Spleen (tissue), 11 donors: ENCODE measurements at regions not wholly inside any gene's neighbourhood (a gene's known extent, or its start where the extent isn't known, plus 50 kb on each side); places are given as distances from the start of the nearest gene placed in this dataset.

Experiments used
- DNase-seq: peaks from one replicate; pipeline ENCODE4 v3.0.0-alpha.2; 2020
- H3K27ac ChIP-seq, 8 donors: fragments of 200-600 bp; sonication (generic) in 7 of 8; 1 replicate in 4 of 8; 2 replicates in 4 of 8; pipeline versions ENCODE4 v1.5.0 to v1.8.0; 2016 to 2021; ENCODE audit warnings: inconsistent platforms in 4 of 8, mild to moderate bottlenecking in 4 of 8, moderate library complexity in 1 of 8
- H3K27me3 ChIP-seq, 7 donors: fragments of 200-600 bp; sonication (generic) in 6 of 7; replicated peaks in 1 of 7; 1 replicate in 4 of 7; 2 replicates in 3 of 7; pipeline versions ENCODE4 v1.5.0 to v1.8.0; 2016 to 2021; ENCODE audit warnings: inconsistent platforms in 3 of 7, mild to moderate bottlenecking in 1 of 7
- H3K36me3 ChIP-seq, 6 donors: fragments of 200-600 bp; sonication (generic) in 5 of 6; 1 replicate in 4 of 6; 2 replicates in 2 of 6; pipeline versions ENCODE4 v1.5.0 to v1.8.0; 2016 to 2021; ENCODE audit warnings: inconsistent platforms in 2 of 6
- H3K4me1 ChIP-seq, 6 donors: fragments of 200-600 bp; sonication (generic) in 5 of 6; 1 replicate in 3 of 6; 2 replicates in 3 of 6; pipeline versions ENCODE4 v1.5.0 to v1.8.0; 2016 to 2021; ENCODE audit warnings: inconsistent platforms in 3 of 6
- H3K4me3 ChIP-seq, 8 donors: fragments of 200-600 bp; sonication (generic) in 7 of 8; 1 replicate in 4 of 8; 2 replicates in 4 of 8; pipeline versions ENCODE4 v1.5.0 to v1.8.0; 2016 to 2021; ENCODE audit warnings: inconsistent platforms in 4 of 8, mild to moderate bottlenecking in 4 of 8, moderate library complexity in 2 of 8
- H3K9me3 ChIP-seq, 8 donors: fragments of 200-600 bp; sonication (generic) in 7 of 8; 1 replicate in 4 of 8; 2 replicates in 4 of 8; pipeline versions ENCODE4 v1.5.0 to v1.8.0; 2016 to 2021; ENCODE audit warnings: inconsistent platforms in 4 of 8
- POLR2A ChIP-seq, 3 donors: fragments of 450-650 bp; IDR thresholded peaks; one replicate each; pipeline ENCODE4 v1.5.1; 2017; ENCODE audit warnings: antibody characterized with exemption in 3 of 3, mild to moderate bottlenecking in 1 of 3
- POLR2AphosphoS5 ChIP-seq, 3 donors: sonication (generic); formaldehyde crosslinking; IDR thresholded peaks; one replicate each; pipeline ENCODE4 v1.5.1; 2017; ENCODE audit warnings: antibody characterized with exemption in 3 of 3
- WGBS, 5 donors: extraction: QIAGEN DNeasy Blood & Tissue Kit in 3 of 5; methylation state at CpG; one replicate each; pipeline versions ENCODE4 v1.1.5 to v1.1.7; 2013 to 2018; 5-methylcytosine and 5-hydroxymethylcytosine counted together
- intact Hi-C: fragments of 100-400 bp; cut with DNase I; formaldehyde crosslinking; loops from one replicate; pipeline ENCODE4 v1.15.0; 2023; ENCODE audit warnings: low total_unique reads
- TF ChIP-seq, protein P1 (sequence below), 11 experiments: fragments of 200-600 bp in 7 of 11; fragments of 450-650 bp in 4 of 11; sonication (generic) in 4 of 11; IDR thresholded peaks in 8 of 11; conservative IDR thresholded peaks in 3 of 11; 1 replicate in 7 of 11; 2 replicates in 4 of 11; pipeline versions ENCODE4 v1.4.0 to v1.8.0; 2016 to 2021; ENCODE audit warnings: antibody characterized with exemption in 11 of 11, inconsistent platforms in 4 of 11, mild to moderate bottlenecking in 1 of 11
- donor health status: healthy with polysubstance abuse.
- donor health status: DM: no; HTN: no; CAD: no; lungs with moderate emphysema.
- donor health status: DM: no; HTN: no; CAD: no.
- donor health status: Bipolar disorder and iron deficiency.
- donor health status: healthy.
- donor health status: DM: no; HTN: no; CAD: no.
- donor health status: DM: yes; HTN: yes; CAD: no.

- Histone ChIP-seq H3K27ac (no peak overlapping the region), H3K4me3 (no peak overlapping the region), H3K9me3 (no peaks in the 10 kb centered on the region), H3K27me3 (no peaks in the 10 kb centered on the region), H3K4me1 (no peaks in the 10 kb centered on the region), H3K36me3 (no peaks in the 10 kb centered on the region)
- intact Hi-C loops, result no loop called here
- no peak for DNase-seq
- TF ChIP-seq POLR2A (IDR thresholded peaks at IDR 0.05), result no peak
- TF ChIP-seq POLR2AphosphoS5 (IDR thresholded peaks at IDR 0.05), result no peak
- WGBS, 5 donors, result 86 to 94% (median 88%) methylated on average over 2 of the region's 2 CpGs
Measured at GRCh38 chr3:168973897-168974296, 689.6 kb downstream of the MECOM start.

GRCh38 chr3:168973206-168973605, 690.3 kb downstream of the MECOM start:
- 45 to 80% (median 66%) methylated on average over 1 of the region's 1 CpG for WGBS, 5 donors
- no peaks in the 10 kb centered on the region for H3K27me3 ChIP-seq
- no peak overlapping the region for H3K4me3 ChIP-seq
- no peak for TF ChIP-seq POLR2AphosphoS5 (IDR thresholded peaks at IDR 0.05)
- TF ChIP-seq POLR2A (IDR thresholded peaks at IDR 0.05), result no peak
- TF ChIP-seq, protein P1, sequence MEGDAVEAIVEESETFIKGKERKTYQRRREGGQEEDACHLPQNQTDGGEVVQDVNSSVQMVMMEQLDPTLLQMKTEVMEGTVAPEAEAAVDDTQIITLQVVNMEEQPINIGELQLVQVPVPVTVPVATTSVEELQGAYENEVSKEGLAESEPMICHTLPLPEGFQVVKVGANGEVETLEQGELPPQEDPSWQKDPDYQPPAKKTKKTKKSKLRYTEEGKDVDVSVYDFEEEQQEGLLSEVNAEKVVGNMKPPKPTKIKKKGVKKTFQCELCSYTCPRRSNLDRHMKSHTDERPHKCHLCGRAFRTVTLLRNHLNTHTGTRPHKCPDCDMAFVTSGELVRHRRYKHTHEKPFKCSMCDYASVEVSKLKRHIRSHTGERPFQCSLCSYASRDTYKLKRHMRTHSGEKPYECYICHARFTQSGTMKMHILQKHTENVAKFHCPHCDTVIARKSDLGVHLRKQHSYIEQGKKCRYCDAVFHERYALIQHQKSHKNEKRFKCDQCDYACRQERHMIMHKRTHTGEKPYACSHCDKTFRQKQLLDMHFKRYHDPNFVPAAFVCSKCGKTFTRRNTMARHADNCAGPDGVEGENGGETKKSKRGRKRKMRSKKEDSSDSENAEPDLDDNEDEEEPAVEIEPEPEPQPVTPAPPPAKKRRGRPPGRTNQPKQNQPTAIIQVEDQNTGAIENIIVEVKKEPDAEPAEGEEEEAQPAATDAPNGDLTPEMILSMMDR (IDR thresholded peaks at IDR 0.05 in 8 of 11, conservative IDR thresholded peaks at IDR 0.05 in 3 of 11), result no peak
- H3K9me3 ChIP-seq, result no peaks in the 10 kb centered on the region
- intact Hi-C loops, result no loop called here
- no peaks in the 10 kb centered on the region for H3K36me3 ChIP-seq
- no peaks in the 10 kb centered on the region for H3K4me1 ChIP-seq
- DNase-seq, result no peak
- no peak overlapping the region for H3K27ac ChIP-seq

DNA sequence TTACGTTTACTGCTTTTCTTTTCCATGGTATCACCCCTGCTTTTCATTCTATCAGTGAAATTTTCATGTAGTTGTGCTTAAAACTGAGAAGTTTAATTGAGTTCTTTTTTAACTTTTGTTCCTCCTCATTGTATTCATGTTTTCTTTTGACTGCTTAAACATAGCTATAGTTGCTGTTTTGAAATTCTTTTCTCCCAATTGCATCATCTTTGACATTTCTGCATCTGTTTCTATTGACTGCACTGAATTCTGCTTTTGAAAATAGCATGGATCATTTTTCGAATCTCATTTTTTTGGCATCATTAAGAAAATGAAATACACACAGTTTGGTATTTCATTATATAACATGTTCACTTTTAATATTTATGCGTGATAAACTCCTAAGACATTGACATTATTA, 694.9 kb downstream of the MECOM start:
- intact Hi-C loops, result no loop called here
- DNase-seq, result no peak
- WGBS, 5 donors, result 82 to 90% (median 86%) methylated on average over 3 of the region's 3 CpGs
- Histone ChIP-seq H3K4me1 (no peaks in the 10 kb centered on the region), H3K27me3 (no peaks in the 10 kb centered on the region), H3K9me3 (no peaks in the 10 kb centered on the region), H3K27ac (no peak overlapping the region), H3K4me3 (no peak overlapping the region), H3K36me3 (no peaks in the 10 kb centered on the region)
- TF ChIP-seq, protein P1 (IDR thresholded peaks at IDR 0.05 in 8 of 11, conservative IDR thresholded peaks at IDR 0.05 in 3 of 11), result no peak
- no peak for TF ChIP-seq POLR2A (IDR thresholded peaks at IDR 0.05)
- no peak for TF ChIP-seq POLR2AphosphoS5 (IDR thresholded peaks at IDR 0.05)

GRCh38 chr3:168964736-168965135, 698.8 kb downstream of the MECOM start:
- DNase-seq, result no peak
- Histone ChIP-seq H3K27ac (no peak overlapping the region), H3K4me3 (no peak overlapping the region), H3K4me1 (no peaks in the 10 kb centered on the region), H3K9me3 (no peaks in the 10 kb centered on the region), H3K36me3 (no peaks in the 10 kb centered on the region), H3K27me3 (no peaks in the 10 kb centered on the region)
- WGBS, 5 donors, result 86 to 97% (median 91%) methylated on average over 9 of the region's 9 CpGs
- intact Hi-C loops, result no loop called here
- TF ChIP-seq POLR2A (IDR thresholded peaks at IDR 0.05) (no peak), POLR2AphosphoS5 (IDR thresholded peaks at IDR 0.05) (no peak)
- TF ChIP-seq, protein P1 (IDR thresholded peaks at IDR 0.05 in 8 of 11, conservative IDR thresholded peaks at IDR 0.05 in 3 of 11), result no peak

GRCh38 chr3:168961271-168961670, 702.2 kb downstream of the MECOM start:
- intact Hi-C loops, result no loop called here
- Histone ChIP-seq H3K4me1 (no peaks in the 10 kb centered on the region), H3K27ac (no peak overlapping the region), H3K4me3 (no peak overlapping the region), H3K27me3 (no peaks in the 10 kb centered on the region), H3K9me3 (no peaks in the 10 kb centered on the region), H3K36me3 (no peaks in the 10 kb centered on the region)
- DNase-seq, result no peak
- TF ChIP-seq POLR2A (IDR thresholded peaks at IDR 0.05), result no peak
- TF ChIP-seq, protein P1 (IDR thresholded peaks at IDR 0.05 in 8 of 11, conservative IDR thresholded peaks at IDR 0.05 in 3 of 11), result no peak
- TF ChIP-seq POLR2AphosphoS5 (IDR thresholded peaks at IDR 0.05), result no peak
- WGBS, 5 donors, result 77 to 85% (median 80%) methylated on average over 2 of the region's 2 CpGs
